Mesothelial cell of epicardium (in vitro differentiated cells): ENCODE measurements at regions not wholly inside any gene's neighbourhood (a gene's known extent, or its start where the extent isn't known, plus 50 kb on each side); places are given as distances from the start of the nearest gene placed in this dataset.

Source experiments
- DNase-seq, 2 experiments: peaks; one replicate each; pipeline ENCODE4 v3.0.0; 2021; ENCODE audit warnings: low spot score in 2 of 2; ENCODE audit not compliant: unreplicated experiment in 2 of 2
- H3K27ac Mint-ChIP-seq: 2 replicates; pipeline ENCODE4 v1.8.0; 2021; ENCODE audit warnings: mixed read lengths
- H3K27me3 Mint-ChIP-seq: 2 replicates; pipeline ENCODE4 v1.8.0; 2021; ENCODE audit warnings: low read depth, mixed read lengths
- H3K36me3 Mint-ChIP-seq: 2 replicates; pipeline ENCODE4 v1.8.0; 2021; ENCODE audit warnings: mixed read lengths
- H3K4me1 Mint-ChIP-seq: 2 replicates; pipeline ENCODE4 v1.8.0; 2021; ENCODE audit warnings: mixed read lengths
- H3K4me3 Mint-ChIP-seq: 2 replicates; pipeline ENCODE4 v1.8.0; 2021; ENCODE audit warnings: mild to moderate bottlenecking, moderate library complexity, mixed read lengths
- H3K9me3 Mint-ChIP-seq: 2 replicates; pipeline ENCODE4 v1.8.0; 2021; ENCODE audit warnings: mixed read lengths
- CTCF ChIP-seq: fragments of 200-600 bp; sonication (generic); IDR thresholded peaks from one replicate; pipeline ENCODE4 v1.5.0; 2021; ENCODE audit warnings: antibody characterized with exemption; ENCODE audit not compliant: unreplicated experiment

GRCh38 chr4:181138116-181138515 lies 1105.1 kb upstream of the TENM3 start:
- no peaks in the 10 kb centered on the region for H3K36me3 Mint-ChIP-seq
- peaks cover 21% of the 10 kb centered on the region for H3K4me1 Mint-ChIP-seq
- H3K27me3 Mint-ChIP-seq, result no peaks in the 10 kb centered on the region
- no peaks in the 10 kb centered on the region for H3K9me3 Mint-ChIP-seq
- DNase-seq, result no peak
- no peak for TF ChIP-seq CTCF
- no peak overlapping the region for H3K4me3 Mint-ChIP-seq
- no peak overlapping the region for H3K27ac Mint-ChIP-seq

DNA sequence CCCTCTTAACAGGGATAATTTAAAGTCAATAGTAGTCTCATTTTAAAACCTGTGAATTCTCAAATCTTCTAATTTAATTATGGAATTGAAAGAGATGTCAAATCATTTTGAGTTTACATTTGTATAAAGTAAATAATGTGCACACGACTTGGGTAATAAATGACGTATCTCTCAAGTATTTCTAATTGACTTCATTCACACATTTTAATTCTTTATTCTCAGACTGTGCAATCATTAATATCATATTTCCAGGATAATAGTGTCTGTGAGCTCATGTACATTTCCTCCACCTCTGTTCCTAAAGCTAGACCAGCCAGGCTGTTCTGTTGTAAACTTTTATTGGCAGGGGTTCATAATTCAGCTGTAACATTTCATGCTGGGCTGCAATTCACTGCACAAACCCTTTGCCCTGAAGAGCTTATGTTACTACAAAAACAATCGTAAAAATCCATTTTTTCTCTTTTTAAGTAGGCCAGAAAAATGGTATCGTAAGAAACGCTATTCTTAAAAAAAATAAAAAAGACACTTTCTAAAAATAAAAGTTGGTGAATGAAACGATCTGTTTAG lies 1103.1 kb upstream of the TENM3 start:
- Mint-ChIP-seq H3K9me3 (no peaks in the 10 kb centered on the region), H3K4me1 (peaks cover 34% of the 10 kb centered on the region), H3K27ac (no peak overlapping the region), H3K27me3 (no peaks in the 10 kb centered on the region), H3K36me3 (no peaks in the 10 kb centered on the region), H3K4me3 (no peak overlapping the region)
- TF ChIP-seq CTCF, result no peak
- DNase-seq, result no peak

- H3K27ac Mint-ChIP-seq, result no peak overlapping the region
- peak; percentile 62 to 87 for DNase-seq
- no peaks in the 10 kb centered on the region for H3K27me3 Mint-ChIP-seq
- H3K36me3 Mint-ChIP-seq, result no peaks in the 10 kb centered on the region
- TF ChIP-seq CTCF, result peak; percentile 98
- H3K4me1 Mint-ChIP-seq, result peaks cover 37% of the 10 kb centered on the region
- H3K9me3 Mint-ChIP-seq, result no peaks in the 10 kb centered on the region
- no peak overlapping the region for H3K4me3 Mint-ChIP-seq
These were observed 1099.8 kb upstream of the TENM3 start for GRCh38 chr4:181143250-181143854.

GRCh38 chr4:181146051-181146450 lies 1097.2 kb upstream of the TENM3 start:
- Mint-ChIP-seq H3K27ac (no peak overlapping the region), H3K4me1 (peaks cover 32% of the 10 kb centered on the region), H3K4me3 (no peak overlapping the region), H3K9me3 (no peaks in the 10 kb centered on the region), H3K27me3 (no peaks in the 10 kb centered on the region), H3K36me3 (no peaks in the 10 kb centered on the region)
- TF ChIP-seq CTCF, result no peak
- no peak for DNase-seq

DNA sequence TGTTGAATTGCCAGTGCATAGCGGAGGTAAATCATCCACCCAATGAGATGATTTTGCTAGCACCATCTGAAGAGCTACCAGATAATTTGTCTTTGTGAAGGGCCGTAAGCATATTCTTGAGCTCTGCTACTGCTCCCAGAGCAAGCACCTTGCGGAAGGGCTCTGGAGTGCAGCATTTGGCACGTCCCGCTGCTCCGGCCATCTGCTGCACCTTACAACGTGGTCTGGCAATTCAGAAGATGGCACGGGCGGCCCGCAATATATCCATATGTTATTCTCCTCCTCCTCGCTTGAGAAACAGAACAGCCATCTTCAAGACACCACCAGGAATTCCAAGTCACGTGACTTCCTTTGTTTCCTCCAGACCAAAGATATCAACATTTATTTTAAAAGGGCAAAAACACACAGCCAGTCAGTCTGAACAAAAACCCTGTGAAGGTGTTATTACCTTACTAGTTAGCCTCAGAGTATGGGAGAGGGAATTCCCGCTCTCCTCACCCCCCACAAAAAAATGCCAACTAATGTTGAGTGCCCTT lies 1095.7 kb upstream of the TENM3 start:
- no peak overlapping the region for H3K4me3 Mint-ChIP-seq
- no peak for DNase-seq

More for the DNA sequence above, 1095.7 kb upstream of the TENM3 start:
- peaks cover 19% of the 10 kb centered on the region for H3K4me1 Mint-ChIP-seq
- TF ChIP-seq CTCF, result no peak
- no peaks in the 10 kb centered on the region for H3K9me3 Mint-ChIP-seq
- H3K27ac Mint-ChIP-seq, result no peak overlapping the region
- H3K27me3 Mint-ChIP-seq, result no peaks in the 10 kb centered on the region
- no peaks in the 10 kb centered on the region for H3K36me3 Mint-ChIP-seq
